SK-N-SH (cell line): ENCODE measurements at regions not wholly inside any gene's neighbourhood (a gene's known extent, or its start where the extent isn't known, plus 50 kb on each side); places are given as distances from the start of the nearest gene placed in this dataset.

ENCODE experiments used
- CTCF ChIA-PET: fragments of 300-600, 350-600 bp; formaldehyde crosslinking; extraction: SDS; loops from one replicate; lab custom pipeline; 2021; lab: Yijun Ruan, JAX
- POLR2A ChIA-PET: fragments of 350-600 bp; sonication (Branson Sonifier 250); formaldehyde crosslinking; extraction: SDS; loops from one replicate; lab custom pipeline; 2020; ENCODE audit warnings: antibody characterized with exemption, inconsistent platforms; lab: Yijun Ruan, JAX
- DNase-seq: peaks from one replicate; pipeline ENCODE4 v3.0.0; 2012
- H2AFZ ChIP-seq: fragments of 200-600 bp; sonication (generic); 2 replicates; pipeline ENCODE4 v1.8.1; 2016; ENCODE audit warnings: antibody characterized with exemption, mild to moderate bottlenecking, low read depth
- H3F3A ChIP-seq: fragments of 200-600 bp; sonication (generic); replicated peaks from 2 replicates; pipeline ENCODE3; 2016; ENCODE audit warnings: antibody characterized with exemption, mild to moderate bottlenecking; ENCODE audit not compliant: insufficient read depth
- H3K27ac ChIP-seq, 2 experiments: fragments of 200-500 bp in 1 of 2; fragments of 200-600 bp in 1 of 2; sonication (Bioruptor generic) in 1 of 2; sonication (generic), shearing (Covaris generic) in 1 of 2; 2 replicates each; pipeline versions ENCODE4 v1.5.1 to v1.6.1; 2014 to 2016; ENCODE audit warnings: low read depth in 2 of 2, inconsistent platforms in 1 of 2, low read length in 1 of 2, mild to moderate bottlenecking in 1 of 2, mixed read lengths in 1 of 2
- H3K27me3 ChIP-seq: fragments of 200-600 bp; sonication (generic), shearing (Covaris generic); 2 replicates; pipeline ENCODE4 v1.6.1; 2016; ENCODE audit warnings: mixed run types; ENCODE audit not compliant: insufficient read depth
- H3K36me3 ChIP-seq, 2 experiments: fragments of 200-500 bp in 1 of 2; fragments of 200-600 bp in 1 of 2; sonication (Bioruptor generic) in 1 of 2; sonication (generic) in 1 of 2; replicated peaks in 1 of 2; 2 replicates each; pipeline versions ENCODE3 to v1.5.1; 2014 to 2016; ENCODE audit warnings: low read length in 1 of 2, mild to moderate bottlenecking in 1 of 2; ENCODE audit not compliant: insufficient read depth in 2 of 2, control insufficient read depth in 1 of 2
- H3K4me1 ChIP-seq, 2 experiments: fragments of 200-500 bp in 1 of 2; fragments of 200-600 bp in 1 of 2; sonication (Bioruptor generic) in 1 of 2; sonication (generic), shearing (Covaris generic) in 1 of 2; 2 replicates each; pipeline versions ENCODE4 v1.5.1 to v1.6.1; 2014 to 2016; ENCODE audit warnings: low read depth in 1 of 2, low read length in 1 of 2, mixed run types in 1 of 2; ENCODE audit not compliant: insufficient read depth in 2 of 2, control insufficient read depth in 1 of 2
- H3K4me2 ChIP-seq: fragments of 200-600 bp; sonication (generic), shearing (Covaris generic); 2 replicates; pipeline ENCODE4 v1.6.1; 2017; ENCODE audit warnings: mixed run types
- H3K4me3 ChIP-seq, 2 experiments: fragments of 200-500 bp in 1 of 2; fragments of 200-600 bp in 1 of 2; sonication (Bioruptor generic) in 1 of 2; sonication (generic), shearing (Covaris generic) in 1 of 2; 2 replicates each; pipeline versions ENCODE4 v1.5.1 to v1.8.1; 2014 to 2016; ENCODE audit warnings: low read depth in 2 of 2, inconsistent platforms in 1 of 2, low read length in 1 of 2, mild to moderate bottlenecking in 1 of 2, mixed read lengths in 1 of 2, moderate library complexity in 1 of 2
- H3K79me2 ChIP-seq: fragments of 200-600 bp; sonication (generic); 2 replicates; pipeline ENCODE4 v1.8.1; 2017; ENCODE audit warnings: mild to moderate bottlenecking; ENCODE audit not compliant: insufficient read depth
- H3K9ac ChIP-seq: fragments of 200-600 bp; sonication (generic); 2 replicates; pipeline ENCODE4 v1.6.1; 2017; ENCODE audit warnings: mixed run types
- H3K9me2 ChIP-seq: fragments of 200-600 bp; sonication (generic); 2 replicates; pipeline ENCODE4 v1.6.1; 2017; ENCODE audit warnings: mixed run types
- H3K9me3 ChIP-seq: fragments of 200-600 bp; sonication (generic); 2 replicates; pipeline ENCODE4 v1.6.1; 2017; ENCODE audit warnings: mixed run types, mild to moderate bottlenecking, moderate library complexity
- H4K20me1 ChIP-seq: fragments of 200-600 bp; sonication (generic); 2 replicates; pipeline ENCODE4 v1.6.1; 2017; ENCODE audit warnings: mild to moderate bottlenecking, mixed run types; ENCODE audit not compliant: insufficient read depth
- CHD2 ChIP-seq: fragments of 150-350 bp; IDR thresholded peaks from 2 replicates; pipeline ENCODE4 v1.6.1; 2018; ENCODE audit warnings: low read length; ENCODE audit not compliant: partially characterized antibody
- EP300 ChIP-seq, 2 experiments: IDR thresholded peaks; 2 replicates each; pipeline versions ENCODE4 v1.4.0 to v1.6.1; 2012; ENCODE audit warnings: borderline replicate concordance in 1 of 2, low read depth in 1 of 2, low read length in 1 of 2
- FOXJ3 ChIP-seq: sonication (generic); formaldehyde crosslinking; IDR thresholded peaks from 2 replicates; pipeline ENCODE4 v1.5.1; 2020; ENCODE audit warnings: mild to moderate bottlenecking, missing genetic modification reagents
- FOXM1 ChIP-seq: IDR thresholded peaks from 2 replicates; pipeline ENCODE4 v1.4.0; 2012; ENCODE audit warnings: low read depth, mild to moderate bottlenecking
- GABPA ChIP-seq: IDR thresholded peaks from 2 replicates; pipeline ENCODE4 v1.4.0; 2012; ENCODE audit warnings: low read depth, mild to moderate bottlenecking
- JUND ChIP-seq: IDR thresholded peaks from 2 replicates; pipeline ENCODE4 v1.4.0; 2012
- MEF2A ChIP-seq: IDR thresholded peaks from 2 replicates; pipeline ENCODE4 v1.4.0; 2012; ENCODE audit warnings: low read depth, borderline replicate concordance
- MXI1 ChIP-seq: IDR thresholded peaks from 2 replicates; pipeline ENCODE4 v1.6.1; 2012; ENCODE audit warnings: mild to moderate bottlenecking, low read depth, low read length, improper control_type of control experiment
- NFIC ChIP-seq: IDR thresholded peaks from 2 replicates; pipeline ENCODE4 v1.4.0; 2012; ENCODE audit warnings: borderline replicate concordance
- NRF1 ChIP-seq: IDR thresholded peaks from 2 replicates; pipeline ENCODE4 v1.6.1; 2012; ENCODE audit warnings: low read depth, mild to moderate bottlenecking, low read length
- POLR2AphosphoS5 ChIP-seq: IDR thresholded peaks from 2 replicates; pipeline ENCODE4 v1.6.1; 2012; ENCODE audit warnings: low read depth, low read length
- SIN3A ChIP-seq: IDR thresholded peaks from 2 replicates; pipeline ENCODE4 v1.6.1; 2012; ENCODE audit warnings: low read depth, mild to moderate bottlenecking, low read length, moderate library complexity, borderline replicate concordance
- YY1 ChIP-seq: IDR thresholded peaks from 2 replicates; pipeline ENCODE4 v1.4.0; 2012; ENCODE audit warnings: low read depth, mild to moderate bottlenecking
- WGBS: methylation state at CpG from one replicate; pipeline ENCODE4 v1.1.6; 2017; ENCODE audit warnings: low lambda C conversion rate; 5-methylcytosine and 5-hydroxymethylcytosine counted together
- TF ChIP-seq, protein P1 (sequence below): IDR thresholded peaks from 2 replicates; pipeline ENCODE4 v1.6.1; 2012; ENCODE audit warnings: mild to moderate bottlenecking, low read depth, low read length, moderate library complexity
- TF ChIP-seq, protein P2 (sequence below): IDR thresholded peaks from 2 replicates; pipeline ENCODE4 v1.4.0; 2012; ENCODE audit warnings: low read depth, borderline replicate concordance
- TF ChIP-seq, protein P3 (sequence below): fragments of 200-600 bp; sonication (generic); IDR thresholded peaks from 2 replicates; pipeline ENCODE4 v1.6.1; 2017; ENCODE audit warnings: antibody characterized with exemption, mild to moderate bottlenecking, moderate library complexity
- TF ChIP-seq, protein P4 (sequence below): IDR thresholded peaks from 2 replicates; pipeline ENCODE4 v1.4.0; 2012; ENCODE audit warnings: low read depth

DNA sequence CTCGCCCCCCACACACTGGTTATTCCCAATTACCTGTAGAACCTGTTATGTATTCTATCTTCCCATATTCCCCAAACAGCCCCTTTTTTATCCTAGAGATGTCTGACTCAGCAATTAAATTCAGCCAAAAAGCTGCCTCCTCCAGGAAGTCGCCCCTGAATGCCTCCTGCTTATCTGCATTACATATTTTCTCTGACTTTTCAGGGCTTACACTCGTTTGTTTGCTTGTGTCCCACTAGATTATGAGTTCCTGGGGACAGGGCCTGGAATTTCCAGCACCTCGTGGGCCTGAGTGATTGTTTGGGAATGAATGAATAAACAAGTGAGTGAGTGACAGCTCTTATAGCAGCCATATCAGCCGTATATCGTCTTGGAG is 99.3 kb upstream of the RFLNA start:
- no peaks in the 10 kb centered on the region for H3K79me2 ChIP-seq
- ChIA-PET POLR2A (no interaction called here), CTCF (no interaction called here)
- H3K9me2 ChIP-seq, result no peaks in the 10 kb centered on the region
- H3K36me3 ChIP-seq, result no peaks in the 10 kb centered on the region
- 42% methylated on average over 6 of the region's 6 CpGs for WGBS
- no peak overlapping the region for H3K4me3 ChIP-seq
- H3K27me3 ChIP-seq, result no peaks in the 10 kb centered on the region
- no peaks in the 10 kb centered on the region for H3K9me3 ChIP-seq
- TF ChIP-seq JUND, result no peak
- no peak for TF ChIP-seq EP300 (IDR thresholded peaks at IDR 0.05; ENCODE audit: borderline replicate concordance in 1 of 2, low read depth in 1 of 2, low read length in 1 of 2)
- no peak for TF ChIP-seq POLR2AphosphoS5
- TF ChIP-seq NFIC, result no peak
- TF ChIP-seq, protein P1, sequence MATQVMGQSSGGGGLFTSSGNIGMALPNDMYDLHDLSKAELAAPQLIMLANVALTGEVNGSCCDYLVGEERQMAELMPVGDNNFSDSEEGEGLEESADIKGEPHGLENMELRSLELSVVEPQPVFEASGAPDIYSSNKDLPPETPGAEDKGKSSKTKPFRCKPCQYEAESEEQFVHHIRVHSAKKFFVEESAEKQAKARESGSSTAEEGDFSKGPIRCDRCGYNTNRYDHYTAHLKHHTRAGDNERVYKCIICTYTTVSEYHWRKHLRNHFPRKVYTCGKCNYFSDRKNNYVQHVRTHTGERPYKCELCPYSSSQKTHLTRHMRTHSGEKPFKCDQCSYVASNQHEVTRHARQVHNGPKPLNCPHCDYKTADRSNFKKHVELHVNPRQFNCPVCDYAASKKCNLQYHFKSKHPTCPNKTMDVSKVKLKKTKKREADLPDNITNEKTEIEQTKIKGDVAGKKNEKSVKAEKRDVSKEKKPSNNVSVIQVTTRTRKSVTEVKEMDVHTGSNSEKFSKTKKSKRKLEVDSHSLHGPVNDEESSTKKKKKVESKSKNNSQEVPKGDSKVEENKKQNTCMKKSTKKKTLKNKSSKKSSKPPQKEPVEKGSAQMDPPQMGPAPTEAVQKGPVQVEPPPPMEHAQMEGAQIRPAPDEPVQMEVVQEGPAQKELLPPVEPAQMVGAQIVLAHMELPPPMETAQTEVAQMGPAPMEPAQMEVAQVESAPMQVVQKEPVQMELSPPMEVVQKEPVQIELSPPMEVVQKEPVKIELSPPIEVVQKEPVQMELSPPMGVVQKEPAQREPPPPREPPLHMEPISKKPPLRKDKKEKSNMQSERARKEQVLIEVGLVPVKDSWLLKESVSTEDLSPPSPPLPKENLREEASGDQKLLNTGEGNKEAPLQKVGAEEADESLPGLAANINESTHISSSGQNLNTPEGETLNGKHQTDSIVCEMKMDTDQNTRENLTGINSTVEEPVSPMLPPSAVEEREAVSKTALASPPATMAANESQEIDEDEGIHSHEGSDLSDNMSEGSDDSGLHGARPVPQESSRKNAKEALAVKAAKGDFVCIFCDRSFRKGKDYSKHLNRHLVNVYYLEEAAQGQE, result no peak
- no peak for TF ChIP-seq FOXM1
- TF ChIP-seq, protein P2, sequence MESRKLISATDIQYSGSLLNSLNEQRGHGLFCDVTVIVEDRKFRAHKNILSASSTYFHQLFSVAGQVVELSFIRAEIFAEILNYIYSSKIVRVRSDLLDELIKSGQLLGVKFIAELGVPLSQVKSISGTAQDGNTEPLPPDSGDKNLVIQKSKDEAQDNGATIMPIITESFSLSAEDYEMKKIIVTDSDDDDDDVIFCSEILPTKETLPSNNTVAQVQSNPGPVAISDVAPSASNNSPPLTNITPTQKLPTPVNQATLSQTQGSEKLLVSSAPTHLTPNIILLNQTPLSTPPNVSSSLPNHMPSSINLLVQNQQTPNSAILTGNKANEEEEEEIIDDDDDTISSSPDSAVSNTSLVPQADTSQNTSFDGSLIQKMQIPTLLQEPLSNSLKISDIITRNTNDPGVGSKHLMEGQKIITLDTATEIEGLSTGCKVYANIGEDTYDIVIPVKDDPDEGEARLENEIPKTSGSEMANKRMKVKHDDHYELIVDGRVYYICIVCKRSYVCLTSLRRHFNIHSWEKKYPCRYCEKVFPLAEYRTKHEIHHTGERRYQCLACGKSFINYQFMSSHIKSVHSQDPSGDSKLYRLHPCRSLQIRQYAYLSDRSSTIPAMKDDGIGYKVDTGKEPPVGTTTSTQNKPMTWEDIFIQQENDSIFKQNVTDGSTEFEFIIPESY, result no peak
- no peak for TF ChIP-seq GABPA
- no peak for TF ChIP-seq CHD2
- H3K4me1 ChIP-seq, result peaks cover 0 to 5% of the 10 kb centered on the region in 2 experiments; a peak in 1 of 4 replicates
- H3K27ac ChIP-seq, result no peak overlapping the region
- H3F3A ChIP-seq, result no peaks in the 10 kb centered on the region
- no peaks in the 10 kb centered on the region for H4K20me1 ChIP-seq
- H3K9ac ChIP-seq, result no peak overlapping the region
- no peak overlapping the region for H2AFZ ChIP-seq
- no peak overlapping the region for H3K4me2 ChIP-seq
- no peak for DNase-seq

DNA sequence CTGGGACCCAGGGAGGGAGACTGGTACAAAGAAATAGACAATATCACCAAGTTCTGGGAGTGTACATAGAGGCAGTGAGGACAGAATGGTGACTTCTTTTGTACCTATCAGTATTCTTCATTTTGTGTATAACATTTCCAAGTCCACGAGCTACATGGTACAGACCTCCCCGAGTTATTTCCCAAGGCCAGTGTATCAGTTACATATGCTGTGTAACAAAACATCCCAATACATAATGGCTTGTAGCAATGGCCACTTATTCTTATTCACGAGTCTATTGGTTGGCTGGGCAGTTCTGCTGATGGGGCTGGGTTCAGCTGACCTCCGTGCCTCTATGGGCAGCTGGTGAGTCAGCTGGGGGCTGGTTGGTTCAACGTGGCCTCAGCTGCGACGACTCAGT is 98.7 kb upstream of the RFLNA start:
- Histone ChIP-seq H3F3A (no peaks in the 10 kb centered on the region), H4K20me1 (no peaks in the 10 kb centered on the region), H3K4me2 (no peak overlapping the region), H3K27ac (no peak overlapping the region), H3K79me2 (no peaks in the 10 kb centered on the region), H3K27me3 (no peaks in the 10 kb centered on the region), H3K4me3 (no peak overlapping the region), H3K4me1 (peaks cover 0 to 5% of the 10 kb centered on the region in 2 experiments; a peak in 1 of 4 replicates), H3K36me3 (no peaks in the 10 kb centered on the region), H3K9ac (no peak overlapping the region), H3K9me3 (no peaks in the 10 kb centered on the region), H3K9me2 (no peaks in the 10 kb centered on the region), H2AFZ (no peak overlapping the region)
- ChIA-PET CTCF (interaction anchor here (0.6 kb wide), 1 partner anchor 23 kb away, joined by 3 read pairs; no protein-coding TSS in a partner anchor), POLR2A (no interaction called here)
- DNase-seq, result no peak
- 28% methylated on average over 4 of the region's 7 CpGs for WGBS
- TF ChIP-seq YY1 (no peak), MXI1 (no peak), MEF2A (no peak), FOXJ3 (no peak), JUND (no peak), SIN3A (no peak), NRF1 (no peak)
- TF ChIP-seq, protein P1, result no peak
- TF ChIP-seq, protein P3, sequence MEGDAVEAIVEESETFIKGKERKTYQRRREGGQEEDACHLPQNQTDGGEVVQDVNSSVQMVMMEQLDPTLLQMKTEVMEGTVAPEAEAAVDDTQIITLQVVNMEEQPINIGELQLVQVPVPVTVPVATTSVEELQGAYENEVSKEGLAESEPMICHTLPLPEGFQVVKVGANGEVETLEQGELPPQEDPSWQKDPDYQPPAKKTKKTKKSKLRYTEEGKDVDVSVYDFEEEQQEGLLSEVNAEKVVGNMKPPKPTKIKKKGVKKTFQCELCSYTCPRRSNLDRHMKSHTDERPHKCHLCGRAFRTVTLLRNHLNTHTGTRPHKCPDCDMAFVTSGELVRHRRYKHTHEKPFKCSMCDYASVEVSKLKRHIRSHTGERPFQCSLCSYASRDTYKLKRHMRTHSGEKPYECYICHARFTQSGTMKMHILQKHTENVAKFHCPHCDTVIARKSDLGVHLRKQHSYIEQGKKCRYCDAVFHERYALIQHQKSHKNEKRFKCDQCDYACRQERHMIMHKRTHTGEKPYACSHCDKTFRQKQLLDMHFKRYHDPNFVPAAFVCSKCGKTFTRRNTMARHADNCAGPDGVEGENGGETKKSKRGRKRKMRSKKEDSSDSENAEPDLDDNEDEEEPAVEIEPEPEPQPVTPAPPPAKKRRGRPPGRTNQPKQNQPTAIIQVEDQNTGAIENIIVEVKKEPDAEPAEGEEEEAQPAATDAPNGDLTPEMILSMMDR, result no peak
- TF ChIP-seq, protein P4, sequence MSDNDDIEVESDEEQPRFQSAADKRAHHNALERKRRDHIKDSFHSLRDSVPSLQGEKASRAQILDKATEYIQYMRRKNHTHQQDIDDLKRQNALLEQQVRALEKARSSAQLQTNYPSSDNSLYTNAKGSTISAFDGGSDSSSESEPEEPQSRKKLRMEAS, result no peak
